ENCODE measurements at regions not wholly inside any gene's neighbourhood (a gene's known extent, or its start where the extent isn't known, plus 50 kb on each side); places are given as distances from the start of the nearest gene placed in this dataset.

DNA sequence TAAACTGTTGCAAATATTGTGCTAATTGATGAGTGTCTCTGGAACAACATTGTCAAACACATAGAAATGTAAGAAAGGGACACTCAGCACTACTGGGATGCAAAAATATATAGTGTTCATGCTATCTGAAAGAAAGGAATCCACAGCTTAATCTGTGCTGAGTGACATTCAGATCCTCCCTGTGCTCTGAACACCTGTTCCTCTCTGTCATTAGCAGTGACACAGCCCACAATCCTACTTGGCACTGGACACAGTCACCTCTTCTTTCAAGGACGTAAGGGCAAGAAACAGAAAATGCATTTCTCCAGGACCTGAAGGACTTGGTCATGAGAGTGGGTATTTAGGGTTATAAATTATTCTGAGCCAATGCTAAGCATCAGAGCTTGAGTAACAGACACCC, 121.4 kb upstream of the SV2C start:
- in situ Hi-C loops (cut with MboI; ENCODE audit: low pct_unique_long_range_greater_than_20kb, low sequenced_read_pairs, unreplicated experiment): no loop called here
- TF ChIP-seq, protein P1, sequence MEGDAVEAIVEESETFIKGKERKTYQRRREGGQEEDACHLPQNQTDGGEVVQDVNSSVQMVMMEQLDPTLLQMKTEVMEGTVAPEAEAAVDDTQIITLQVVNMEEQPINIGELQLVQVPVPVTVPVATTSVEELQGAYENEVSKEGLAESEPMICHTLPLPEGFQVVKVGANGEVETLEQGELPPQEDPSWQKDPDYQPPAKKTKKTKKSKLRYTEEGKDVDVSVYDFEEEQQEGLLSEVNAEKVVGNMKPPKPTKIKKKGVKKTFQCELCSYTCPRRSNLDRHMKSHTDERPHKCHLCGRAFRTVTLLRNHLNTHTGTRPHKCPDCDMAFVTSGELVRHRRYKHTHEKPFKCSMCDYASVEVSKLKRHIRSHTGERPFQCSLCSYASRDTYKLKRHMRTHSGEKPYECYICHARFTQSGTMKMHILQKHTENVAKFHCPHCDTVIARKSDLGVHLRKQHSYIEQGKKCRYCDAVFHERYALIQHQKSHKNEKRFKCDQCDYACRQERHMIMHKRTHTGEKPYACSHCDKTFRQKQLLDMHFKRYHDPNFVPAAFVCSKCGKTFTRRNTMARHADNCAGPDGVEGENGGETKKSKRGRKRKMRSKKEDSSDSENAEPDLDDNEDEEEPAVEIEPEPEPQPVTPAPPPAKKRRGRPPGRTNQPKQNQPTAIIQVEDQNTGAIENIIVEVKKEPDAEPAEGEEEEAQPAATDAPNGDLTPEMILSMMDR (IDR thresholded peaks at IDR 0.05; ENCODE audit: extremely low read depth, insufficient read depth, missing control alignments): no peak
- no peak for DNase-seq (ENCODE audit: low spot score)

GRCh38 chr5:75960129-75960528, 123.1 kb upstream of the SV2C start:
- TF ChIP-seq, protein P1 (IDR thresholded peaks at IDR 0.05; ENCODE audit: extremely low read depth, insufficient read depth, missing control alignments): no peak
- DNase-seq (ENCODE audit: low spot score): no peak
- in situ Hi-C loops (cut with MboI; ENCODE audit: low pct_unique_long_range_greater_than_20kb, low sequenced_read_pairs, unreplicated experiment): no loop called here

DNA sequence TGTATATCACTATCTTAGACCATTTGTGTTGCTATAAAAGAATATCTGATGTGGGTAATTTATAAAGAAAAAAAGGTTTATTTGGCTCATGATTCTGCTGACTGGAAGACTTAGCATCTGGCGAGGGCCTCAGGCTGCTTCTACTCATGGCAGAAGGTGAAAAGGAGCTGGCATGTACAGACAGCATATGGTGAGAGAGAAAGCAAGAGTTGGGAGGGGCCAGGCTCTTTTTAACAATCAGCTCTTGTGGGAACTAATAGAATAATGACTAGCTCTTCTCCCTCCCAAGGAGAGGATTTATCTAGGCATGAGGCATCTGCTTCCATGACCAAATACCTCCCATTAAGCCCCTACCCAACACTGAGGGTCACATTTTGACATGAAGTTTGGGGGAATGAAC, 130.2 kb upstream of the SV2C start:
- DNase-seq (ENCODE audit: low spot score): no peak
- in situ Hi-C loops (cut with MboI; ENCODE audit: low pct_unique_long_range_greater_than_20kb, low sequenced_read_pairs, unreplicated experiment): no loop called here
- TF ChIP-seq, protein P1 (IDR thresholded peaks at IDR 0.05; ENCODE audit: extremely low read depth, insufficient read depth, missing control alignments): no peak

DNA sequence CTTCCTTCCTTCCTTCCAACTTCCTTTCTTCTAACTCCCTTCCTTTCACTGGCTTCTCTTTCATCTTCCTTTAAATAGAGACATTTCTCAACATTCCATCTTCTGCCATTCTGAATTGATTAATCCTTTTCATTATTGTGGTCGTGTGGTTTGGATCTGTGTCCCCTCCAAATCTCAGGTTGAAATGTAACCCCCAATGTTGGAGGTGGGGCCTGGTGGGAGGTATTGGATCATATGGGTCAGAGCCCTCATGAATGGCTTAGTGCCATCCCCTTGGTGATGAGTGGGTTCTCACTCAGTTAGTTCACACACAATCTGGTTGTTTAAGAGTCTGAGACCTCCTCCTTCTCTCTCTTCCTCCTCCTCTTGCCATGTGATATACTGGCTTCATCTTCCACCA, 130.9 kb upstream of the SV2C start:
- in situ Hi-C loops (cut with MboI; ENCODE audit: low pct_unique_long_range_greater_than_20kb, low sequenced_read_pairs, unreplicated experiment): no loop called here
- TF ChIP-seq, protein P1 (IDR thresholded peaks at IDR 0.05; ENCODE audit: extremely low read depth, insufficient read depth, missing control alignments): no peak

DNA sequence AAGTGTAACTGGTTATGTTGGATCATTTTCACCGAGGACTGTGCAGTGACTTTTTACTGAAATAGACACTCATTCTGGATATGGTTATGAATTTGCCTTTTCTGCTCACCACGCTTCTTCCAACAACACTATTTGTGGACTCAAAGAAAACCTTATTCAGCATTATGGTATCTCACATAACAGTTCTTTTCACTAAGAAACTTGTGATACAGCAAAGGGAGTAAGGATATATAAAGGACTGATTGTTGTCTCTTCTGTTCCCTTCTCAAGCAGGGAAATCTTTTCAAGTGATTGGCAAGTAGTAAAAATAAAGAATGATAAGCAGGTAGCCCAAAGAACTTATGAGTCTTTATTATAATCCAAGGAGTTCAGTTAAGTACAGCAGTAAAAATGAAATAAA, 131.5 kb upstream of the SV2C start:
- no peak for DNase-seq (ENCODE audit: low spot score)
- in situ Hi-C loops (cut with MboI; ENCODE audit: low pct_unique_long_range_greater_than_20kb, low sequenced_read_pairs, unreplicated experiment): no loop called here
- TF ChIP-seq, protein P1 (IDR thresholded peaks at IDR 0.05; ENCODE audit: extremely low read depth, insufficient read depth, missing control alignments): no peak

More for the DNA sequence above, 130.9 kb upstream of the SV2C start:
- DNase-seq (ENCODE audit: low spot score): no peak

DNA sequence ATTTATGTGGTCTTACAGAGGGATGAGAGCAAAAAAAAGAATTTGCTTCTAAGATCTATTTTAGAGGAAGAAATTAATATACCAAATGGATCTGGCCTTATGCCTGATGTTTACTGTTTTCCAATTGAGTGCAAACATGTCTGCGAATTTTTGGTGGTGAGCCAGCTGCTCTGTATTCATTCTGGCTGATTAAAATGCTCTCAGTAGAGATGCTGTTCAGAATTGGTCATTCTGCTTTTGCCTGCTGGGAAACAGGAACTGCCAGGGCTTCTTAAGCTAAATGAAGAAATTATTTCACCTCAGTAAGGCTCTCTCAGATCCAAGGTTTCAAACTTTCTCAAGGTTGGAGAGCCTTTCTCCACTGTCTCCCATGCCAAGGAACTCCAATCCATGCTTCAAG, 132.0 kb upstream of the SV2C start:
- TF ChIP-seq, protein P1 (IDR thresholded peaks at IDR 0.05; ENCODE audit: extremely low read depth, insufficient read depth, missing control alignments): no peak
- no peak for DNase-seq (ENCODE audit: low spot score)
- in situ Hi-C loops (cut with MboI; ENCODE audit: low pct_unique_long_range_greater_than_20kb, low sequenced_read_pairs, unreplicated experiment): no loop called here

DNA sequence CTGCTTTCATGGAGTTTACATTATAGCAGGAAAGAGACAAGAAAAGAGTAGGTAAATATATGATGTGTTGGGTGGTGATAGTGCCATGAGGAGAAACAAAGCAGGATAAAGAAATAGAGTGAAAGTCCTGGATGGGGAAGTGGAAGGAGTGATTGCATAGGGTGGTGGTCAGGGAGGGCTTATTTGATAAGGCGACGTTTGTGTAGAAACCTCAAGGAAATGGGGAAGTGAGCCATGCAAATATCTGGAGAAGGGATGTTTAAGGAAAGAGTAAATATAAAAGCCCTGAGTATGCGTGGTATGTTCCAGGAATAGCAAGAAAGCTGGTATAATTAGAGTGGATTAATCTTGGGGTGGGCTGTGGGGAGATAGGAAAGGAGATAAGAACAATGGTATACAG, 134.7 kb upstream of the SV2C start:
- TF ChIP-seq, protein P1 (IDR thresholded peaks at IDR 0.05; ENCODE audit: extremely low read depth, insufficient read depth, missing control alignments): no peak
- in situ Hi-C loops (cut with MboI; ENCODE audit: low pct_unique_long_range_greater_than_20kb, low sequenced_read_pairs, unreplicated experiment): no loop called here
- DNase-seq (ENCODE audit: low spot score): no peak
